Endodermal cell (in vitro differentiated cells): ENCODE measurements at regions not wholly inside any gene's neighbourhood (a gene's known extent, or its start where the extent isn't known, plus 50 kb on each side); places are given as distances from the start of the nearest gene placed in this dataset.
A peak's percentile ranks its signal among the peaks of the same experiment; 100 is the strongest.

Experiments
- DNase-seq: peaks from one replicate; pipeline ENCODE4 v3.0.0-alpha.2; 2017
- H3K27ac ChIP-seq: 2 replicates; pipeline ENCODE4 v1.5.1; 2013; ENCODE audit warnings: mild to moderate bottlenecking, low read depth, low read length, moderate library complexity
- H3K27me3 ChIP-seq: 2 replicates; pipeline ENCODE4 v1.6.1; 2013; ENCODE audit warnings: mild to moderate bottlenecking, low read length, moderate library complexity; ENCODE audit not compliant: insufficient read depth, control insufficient read depth, poor library complexity, severe bottlenecking
- H3K36me3 ChIP-seq: 2 replicates; pipeline ENCODE4 v1.7.0; 2013; ENCODE audit warnings: mild to moderate bottlenecking, low read length, moderate library complexity; ENCODE audit not compliant: control insufficient read depth, insufficient read depth
- H3K4me1 ChIP-seq: one replicate; pipeline ENCODE4 v1.7.0; 2013; ENCODE audit warnings: low read length; ENCODE audit not compliant: control insufficient read depth, insufficient read depth
- H3K4me3 ChIP-seq: 2 replicates; pipeline ENCODE4 v1.5.1; 2013; ENCODE audit warnings: mild to moderate bottlenecking, low read length, moderate library complexity
- H3K9ac ChIP-seq: 2 replicates; pipeline ENCODE4 v1.6.1; 2013; ENCODE audit warnings: mild to moderate bottlenecking, low read length, moderate library complexity; ENCODE audit not compliant: poor library complexity, severe bottlenecking; ENCODE audit errors: extremely low read depth
- H3K9me3 ChIP-seq: 2 replicates; pipeline ENCODE4 v1.6.1; 2013; ENCODE audit warnings: mild to moderate bottlenecking, low read length, moderate library complexity; ENCODE audit not compliant: control insufficient read depth
- H3K27ac Mint-ChIP-seq: 2 replicates; pipeline ENCODE4 v1.8.0; 2020; ENCODE audit warnings: mixed read lengths
- H3K27me3 Mint-ChIP-seq: 2 replicates; pipeline ENCODE4 v1.8.0; 2021; ENCODE audit warnings: mild to moderate bottlenecking, mixed read lengths; ENCODE audit not compliant: insufficient read depth
- H3K36me3 Mint-ChIP-seq: 2 replicates; pipeline ENCODE4 v1.8.0; 2020; ENCODE audit warnings: low read depth, mixed read lengths
- H3K4me1 Mint-ChIP-seq: 2 replicates; pipeline ENCODE4 v1.8.0; 2020; ENCODE audit warnings: mixed read lengths
- H3K4me3 Mint-ChIP-seq: 2 replicates; pipeline ENCODE4 v1.8.0; 2020; ENCODE audit warnings: mild to moderate bottlenecking, moderate library complexity, mixed read lengths
- H3K9me3 Mint-ChIP-seq: 2 replicates; pipeline ENCODE4 v1.8.0; 2020; ENCODE audit warnings: mild to moderate bottlenecking, mixed read lengths
- CTCF ChIP-seq: fragments of 200-600 bp; sonication (generic); conservative IDR thresholded peaks from 2 replicates; pipeline ENCODE4 v1.5.0; 2021; ENCODE audit warnings: antibody characterized with exemption, mild to moderate bottlenecking
- WGBS, 2 experiments: methylation state at CpG; one replicate each; pipeline versions ENCODE4 v1.1.5 to v1.1.7; 2013; ENCODE audit warnings: missing lambda C conversion rate in 2 of 2, mixed read lengths in 1 of 2; ENCODE audit not compliant: insufficient coverage in 1 of 2, insufficient read length in 1 of 2; 5-methylcytosine and 5-hydroxymethylcytosine counted together

GRCh38 chr7:84274029-84274638 lies 79.5 kb upstream of the SEMA3A start:
- H3K27me3 ChIP-seq, result no peaks in the 10 kb centered on the region
- no peak overlapping the region for H3K9ac ChIP-seq
- H3K9me3 Mint-ChIP-seq, result no peaks in the 10 kb centered on the region
- TF ChIP-seq CTCF, result no peak
- H3K4me1 ChIP-seq, result peaks cover 6% of the 10 kb centered on the region
- no peaks in the 10 kb centered on the region for H3K9me3 ChIP-seq
- no peak overlapping the region for H3K4me3 Mint-ChIP-seq
- no peak for DNase-seq
- H3K27ac Mint-ChIP-seq, result peak overlapping the region; percentile 41
- 63 to 81% methylated on average over 1 to 3 of the region's 3 CpGs for WGBS, 2 experiments
- H3K4me1 Mint-ChIP-seq, result peaks cover 13% of the 10 kb centered on the region
- H3K27me3 Mint-ChIP-seq, result no peaks in the 10 kb centered on the region
- no peaks in the 10 kb centered on the region for H3K36me3 Mint-ChIP-seq
- no peak overlapping the region for H3K4me3 ChIP-seq
- no peaks in the 10 kb centered on the region for H3K36me3 ChIP-seq
- peak overlapping the region; percentile 69 for H3K27ac ChIP-seq

- H3K9me3 Mint-ChIP-seq, result no peaks in the 10 kb centered on the region
- DNase-seq, result no peak
- H3K36me3 Mint-ChIP-seq, result no peaks in the 10 kb centered on the region
- 81 to 100% methylated on average over 1 of the region's 1 CpG for WGBS, 2 experiments
- Histone ChIP-seq H3K9me3 (no peaks in the 10 kb centered on the region), H3K4me3 (no peak overlapping the region), H3K27me3 (no peaks in the 10 kb centered on the region), H3K4me1 (peaks cover 6% of the 10 kb centered on the region), H3K9ac (no peak overlapping the region), H3K27ac (no peak overlapping the region), H3K36me3 (no peaks in the 10 kb centered on the region)
- H3K27ac Mint-ChIP-seq, result no peak overlapping the region
- H3K4me3 Mint-ChIP-seq, result no peak overlapping the region
- H3K27me3 Mint-ChIP-seq, result no peaks in the 10 kb centered on the region
- TF ChIP-seq CTCF, result no peak
- peaks cover 6% of the 10 kb centered on the region for H3K4me1 Mint-ChIP-seq
Measured at GRCh38 chr7:84271543-84271942, 77.0 kb upstream of the SEMA3A start.

GRCh38 chr7:84264396-84264795 lies 69.8 kb upstream of the SEMA3A start:
- Histone ChIP-seq H3K27ac (no peak overlapping the region), H3K9me3 (no peaks in the 10 kb centered on the region), H3K4me1 (no peaks in the 10 kb centered on the region), H3K4me3 (no peak overlapping the region), H3K9ac (no peak overlapping the region), H3K27me3 (no peaks in the 10 kb centered on the region), H3K36me3 (no peaks in the 10 kb centered on the region)
- Mint-ChIP-seq H3K27me3 (no peaks in the 10 kb centered on the region), H3K36me3 (no peaks in the 10 kb centered on the region), H3K9me3 (no peaks in the 10 kb centered on the region), H3K27ac (no peak overlapping the region), H3K4me1 (no peaks in the 10 kb centered on the region), H3K4me3 (no peak overlapping the region)
- no peak for DNase-seq
- 86 to 98% methylated on average over 1 to 2 of the region's 2 CpGs for WGBS, 2 experiments
- no peak for TF ChIP-seq CTCF
